ENCODE measurements at regions not wholly inside any gene's neighbourhood (a gene's known extent, or its start where the extent isn't known, plus 50 kb on each side); places are given as distances from the start of the nearest gene placed in this dataset.

DNA sequence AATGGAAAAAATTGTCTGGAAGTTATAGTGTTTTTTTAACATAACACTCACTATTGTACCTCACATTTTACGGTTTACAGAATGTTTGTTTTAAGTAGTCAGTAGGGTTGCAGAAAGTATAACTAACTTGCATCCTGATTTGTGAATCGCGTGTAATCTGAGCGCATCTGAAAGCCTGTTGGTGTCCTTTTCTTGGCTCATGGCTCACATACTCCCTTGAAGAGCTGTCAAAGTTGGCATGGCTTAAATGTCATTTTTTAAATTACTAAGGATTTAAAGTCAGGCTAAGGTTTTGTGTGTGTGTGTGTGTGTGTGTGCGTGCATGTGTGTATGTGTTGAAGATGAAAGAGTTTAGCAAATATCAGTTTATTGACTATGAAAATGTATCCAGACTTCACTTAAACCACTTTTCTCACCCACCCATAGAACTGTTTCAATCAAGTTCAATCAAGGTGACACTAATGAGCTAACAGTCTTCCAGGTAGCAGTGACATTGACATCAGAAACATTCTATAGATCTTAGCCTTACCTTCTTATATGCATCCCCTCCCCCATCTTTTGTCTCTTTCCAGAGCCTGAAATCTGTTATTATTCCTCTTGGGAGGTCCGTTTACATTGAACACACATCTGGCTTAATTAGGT, 480.4 kb upstream of the SGCG start:
- TF ChIP-seq, protein P1, sequence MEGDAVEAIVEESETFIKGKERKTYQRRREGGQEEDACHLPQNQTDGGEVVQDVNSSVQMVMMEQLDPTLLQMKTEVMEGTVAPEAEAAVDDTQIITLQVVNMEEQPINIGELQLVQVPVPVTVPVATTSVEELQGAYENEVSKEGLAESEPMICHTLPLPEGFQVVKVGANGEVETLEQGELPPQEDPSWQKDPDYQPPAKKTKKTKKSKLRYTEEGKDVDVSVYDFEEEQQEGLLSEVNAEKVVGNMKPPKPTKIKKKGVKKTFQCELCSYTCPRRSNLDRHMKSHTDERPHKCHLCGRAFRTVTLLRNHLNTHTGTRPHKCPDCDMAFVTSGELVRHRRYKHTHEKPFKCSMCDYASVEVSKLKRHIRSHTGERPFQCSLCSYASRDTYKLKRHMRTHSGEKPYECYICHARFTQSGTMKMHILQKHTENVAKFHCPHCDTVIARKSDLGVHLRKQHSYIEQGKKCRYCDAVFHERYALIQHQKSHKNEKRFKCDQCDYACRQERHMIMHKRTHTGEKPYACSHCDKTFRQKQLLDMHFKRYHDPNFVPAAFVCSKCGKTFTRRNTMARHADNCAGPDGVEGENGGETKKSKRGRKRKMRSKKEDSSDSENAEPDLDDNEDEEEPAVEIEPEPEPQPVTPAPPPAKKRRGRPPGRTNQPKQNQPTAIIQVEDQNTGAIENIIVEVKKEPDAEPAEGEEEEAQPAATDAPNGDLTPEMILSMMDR (IDR thresholded peaks at IDR 0.05 in 2 of 3, conservative IDR thresholded peaks at IDR 0.05 in 1 of 3; ENCODE audit: borderline replicate concordance in 1 of 3, insufficient read depth in 1 of 3, low read depth in 2 of 3, low read length in 2 of 3): no peak
- TF ChIP-seq POLR2A (IDR thresholded peaks at IDR 0.05; ENCODE audit: borderline replicate concordance, extremely low read depth, insufficient read depth, insufficient read length) (no peak), ZFX (IDR thresholded peaks at IDR 0.05) (no peak), YY1 (IDR thresholded peaks at IDR 0.05; ENCODE audit: extremely low read depth, insufficient replicate concordance, low read depth, low read length) (no peak), SP1 (IDR thresholded peaks at IDR 0.05; ENCODE audit: low read depth) (no peak), REST (IDR thresholded peaks at IDR 0.05; ENCODE audit: low read depth) (no peak), MAX (IDR thresholded peaks at IDR 0.05) (no peak), CEBPB (IDR thresholded peaks at IDR 0.05; ENCODE audit: low read depth) (no peak), EZH2 (IDR thresholded peaks at IDR 0.05) (no peak)
- TF ChIP-seq, protein P2, sequence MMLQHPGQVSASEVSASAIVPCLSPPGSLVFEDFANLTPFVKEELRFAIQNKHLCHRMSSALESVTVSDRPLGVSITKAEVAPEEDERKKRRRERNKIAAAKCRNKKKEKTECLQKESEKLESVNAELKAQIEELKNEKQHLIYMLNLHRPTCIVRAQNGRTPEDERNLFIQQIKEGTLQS (IDR thresholded peaks at IDR 0.05): no peak

Data from HCT116 (cell line).